Mucosa of gallbladder (tissue), 1 donor: ENCODE measurements at regions not wholly inside any gene's neighbourhood (a gene's known extent, or its start where the extent isn't known, plus 50 kb on each side); places are given as distances from the start of the nearest gene placed in this dataset.

ENCODE experiments used
- DNase-seq: peaks from one replicate; pipeline ENCODE4 v3.0.0-alpha.2; 2020; ENCODE audit warnings: low spot score
- donor health status: DM: no; HTN: no; CAD: no.

- DNase-seq: no peak
Observed at GRCh38 chr10:30118590-30118989, 59.2 kb upstream of the JCAD start.

- no peak for DNase-seq
Observed at GRCh38 chr10:30117812-30118501, 58.6 kb upstream of the JCAD start.

- no peak for DNase-seq
Observed at GRCh38 chr10:30116041-30116491, 56.7 kb upstream of the JCAD start.

GRCh38 chr10:30115626-30115940 lies 56.2 kb upstream of the JCAD start:
- no peak for DNase-seq

GRCh38 chr10:30114881-30115625 lies 55.7 kb upstream of the JCAD start:
- DNase-seq: no peak

GRCh38 chr10:30114401-30114800 lies 55.0 kb upstream of the JCAD start:
- DNase-seq: no peak

- no peak for DNase-seq
Observed at GRCh38 chr10:30111340-30112022, 52.1 kb upstream of the JCAD start.
